ENCODE measurements at regions not wholly inside any gene's neighbourhood (a gene's known extent, or its start where the extent isn't known, plus 50 kb on each side); places are given as distances from the start of the nearest gene placed in this dataset.

DNA sequence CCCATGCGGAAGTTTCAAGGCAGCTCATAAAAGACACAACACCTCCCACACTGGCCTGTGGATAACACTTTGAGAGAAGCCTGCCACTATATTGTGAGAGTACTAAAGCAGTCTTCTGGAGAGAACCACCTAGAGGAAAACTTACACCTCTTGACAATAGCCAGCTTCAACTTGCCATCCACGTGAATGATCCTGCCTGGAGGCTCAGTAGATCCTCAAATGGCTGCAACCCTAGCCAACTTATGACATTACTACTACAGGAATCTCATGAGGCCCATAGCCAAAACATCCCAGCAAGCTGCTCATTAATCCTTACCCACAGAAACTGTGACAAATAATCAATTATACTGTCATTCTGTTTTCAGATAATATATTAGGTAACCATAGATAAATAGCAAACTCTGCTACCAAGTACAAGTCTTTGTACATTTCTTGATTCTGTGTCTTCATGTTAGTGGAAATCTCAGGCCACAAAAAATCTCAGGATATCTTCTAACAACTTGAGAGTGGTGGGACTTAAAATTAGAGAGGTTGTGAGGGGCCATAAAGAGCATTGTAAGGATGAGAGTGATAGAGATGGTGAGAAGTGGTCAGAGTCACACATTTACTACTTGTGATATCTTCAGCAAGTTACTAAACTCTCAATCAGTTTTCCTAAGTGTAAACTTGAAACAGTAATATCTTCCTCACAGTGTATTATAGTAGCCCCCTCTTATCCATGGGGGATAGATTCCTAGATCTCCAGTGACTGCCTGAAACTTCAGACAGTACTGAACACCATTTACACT, 368.0 kb downstream of the C12orf50 start:
- Histone ChIP-seq H3K79me2 (ENCODE audit: control insufficient read depth, insufficient read depth, low read length) (no peaks in the 10 kb centered on the region), H3K27ac (ENCODE audit: insufficient read depth, low read depth, low read length) (no peak overlapping the region), H3K4me1 (ENCODE audit: control insufficient read depth, extremely low read depth, insufficient read depth, low read length) (no peaks in the 10 kb centered on the region), H3K9me3 (replicated peaks; ENCODE audit: control insufficient read depth, insufficient read depth, low read length) (no peaks in the 10 kb centered on the region), H3K9me1 (replicated peaks; ENCODE audit: control insufficient read depth, extremely low read depth, insufficient read depth, low read length) (no peaks in the 10 kb centered on the region), H3K27me3 (ENCODE audit: control insufficient read depth in 2 of 2, insufficient read depth in 2 of 2, low read length in 2 of 2) (no peaks in the 10 kb centered on the region), H4K20me1 (replicated peaks; ENCODE audit: control insufficient read depth, extremely low read depth, insufficient read depth, low read length) (no peaks in the 10 kb centered on the region), H3K9ac (replicated peaks; ENCODE audit: extremely low read depth, insufficient read depth, low read length) (no peak overlapping the region), H3K4me3 (replicated peaks in 1 of 3; ENCODE audit: insufficient read depth in 1 of 3, low read depth in 1 of 3, low read length in 3 of 3) (no peak overlapping the region), H3K36me3 (ENCODE audit: control insufficient read depth in 2 of 2, extremely low read depth in 1 of 2, insufficient read depth in 2 of 2, low read length in 2 of 2) (no peaks in the 10 kb centered on the region), H2AFZ (ENCODE audit: low read depth, low read length) (peak overlapping the region; percentile 62), H3K4me2 (ENCODE audit: insufficient read depth, low read length) (no peak overlapping the region)
- ChIA-PET POLR2A (no interaction called here), CTCF (interaction anchor here (1.0 to 1.6 kb wide), 2 partner anchors 10 to 12 kb away, joined by 3 to 4 read pairs; no protein-coding TSS in a partner anchor)
- no peak for DNase-seq (ENCODE audit: low read depth, low spot score)
- intact Hi-C loops (cut with micrococcal nuclease), result no loop called here
- BruUV-seq (replicated peaks), result no TSS peak
- TF ChIP-seq, protein P1, sequence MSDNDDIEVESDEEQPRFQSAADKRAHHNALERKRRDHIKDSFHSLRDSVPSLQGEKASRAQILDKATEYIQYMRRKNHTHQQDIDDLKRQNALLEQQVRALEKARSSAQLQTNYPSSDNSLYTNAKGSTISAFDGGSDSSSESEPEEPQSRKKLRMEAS (IDR thresholded peaks at IDR 0.05; ENCODE audit: insufficient read depth, insufficient read length), result no peak
- TF ChIP-seq, protein P2, sequence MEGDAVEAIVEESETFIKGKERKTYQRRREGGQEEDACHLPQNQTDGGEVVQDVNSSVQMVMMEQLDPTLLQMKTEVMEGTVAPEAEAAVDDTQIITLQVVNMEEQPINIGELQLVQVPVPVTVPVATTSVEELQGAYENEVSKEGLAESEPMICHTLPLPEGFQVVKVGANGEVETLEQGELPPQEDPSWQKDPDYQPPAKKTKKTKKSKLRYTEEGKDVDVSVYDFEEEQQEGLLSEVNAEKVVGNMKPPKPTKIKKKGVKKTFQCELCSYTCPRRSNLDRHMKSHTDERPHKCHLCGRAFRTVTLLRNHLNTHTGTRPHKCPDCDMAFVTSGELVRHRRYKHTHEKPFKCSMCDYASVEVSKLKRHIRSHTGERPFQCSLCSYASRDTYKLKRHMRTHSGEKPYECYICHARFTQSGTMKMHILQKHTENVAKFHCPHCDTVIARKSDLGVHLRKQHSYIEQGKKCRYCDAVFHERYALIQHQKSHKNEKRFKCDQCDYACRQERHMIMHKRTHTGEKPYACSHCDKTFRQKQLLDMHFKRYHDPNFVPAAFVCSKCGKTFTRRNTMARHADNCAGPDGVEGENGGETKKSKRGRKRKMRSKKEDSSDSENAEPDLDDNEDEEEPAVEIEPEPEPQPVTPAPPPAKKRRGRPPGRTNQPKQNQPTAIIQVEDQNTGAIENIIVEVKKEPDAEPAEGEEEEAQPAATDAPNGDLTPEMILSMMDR (IDR thresholded peaks at IDR 0.05; ENCODE audit: extremely low read depth in 1 of 2, insufficient read depth in 1 of 2, low read depth in 1 of 2, low read length in 2 of 2), result no peak
- no peak for TF ChIP-seq POLR2A (IDR thresholded peaks at IDR 0.05; ENCODE audit: low read depth, low read length)
- no peak for TF ChIP-seq EZH2 (IDR thresholded peaks at IDR 0.05; ENCODE audit: borderline replicate concordance, low read depth, low read length, severe bottlenecking)
- no peak for TF ChIP-seq GATA2 (IDR thresholded peaks at IDR 0.05; ENCODE audit: insufficient read depth, insufficient read length, low read depth, low read length)
- no peak for TF ChIP-seq JUN (IDR thresholded peaks at IDR 0.05; ENCODE audit: borderline replicate concordance, insufficient read depth, insufficient read length, low read depth)
- FAIRE-seq, result no peak
- dilution Hi-C loops (cut with MboI; ENCODE audit: extremely low pct_ligation_motif_present, low sequenced_read_pairs), result no loop called here

Data from endothelial cell of umbilical vein (primary cell).